ENCODE measurements at regions not wholly inside any gene's neighbourhood (a gene's known extent, or its start where the extent isn't known, plus 50 kb on each side); places are given as distances from the start of the nearest gene placed in this dataset.
"Not testable (repeated sequence)": the region's sequence is repeated elsewhere in the genome, so short reads cannot be mapped to it uniquely, and the experiment has no call there.

DNA sequence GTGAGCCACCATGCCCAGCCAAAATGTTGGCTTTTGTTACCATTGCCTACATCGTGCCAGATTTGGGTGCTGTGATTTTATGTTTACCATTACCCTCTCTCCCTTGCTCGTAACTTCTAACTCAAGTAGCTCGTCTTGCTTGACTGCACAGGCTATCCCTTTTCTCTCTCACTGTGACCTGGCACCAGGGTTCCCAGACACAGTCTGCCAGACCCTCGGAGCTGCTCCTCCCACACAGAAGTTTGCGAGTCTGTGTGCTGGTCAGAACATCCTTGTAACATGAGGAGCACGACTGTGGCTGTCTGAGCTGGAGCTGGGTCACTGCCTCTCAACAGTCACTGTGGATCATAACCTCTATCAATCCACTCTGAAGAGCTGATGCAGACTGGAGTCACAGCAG lies 152.5 kb upstream of the ACKR3 start:
- DNase-seq: no peak

GRCh38 chr2:236430584-236430983 lies 139.0 kb upstream of the ACKR3 start:
- no peak for DNase-seq

DNA sequence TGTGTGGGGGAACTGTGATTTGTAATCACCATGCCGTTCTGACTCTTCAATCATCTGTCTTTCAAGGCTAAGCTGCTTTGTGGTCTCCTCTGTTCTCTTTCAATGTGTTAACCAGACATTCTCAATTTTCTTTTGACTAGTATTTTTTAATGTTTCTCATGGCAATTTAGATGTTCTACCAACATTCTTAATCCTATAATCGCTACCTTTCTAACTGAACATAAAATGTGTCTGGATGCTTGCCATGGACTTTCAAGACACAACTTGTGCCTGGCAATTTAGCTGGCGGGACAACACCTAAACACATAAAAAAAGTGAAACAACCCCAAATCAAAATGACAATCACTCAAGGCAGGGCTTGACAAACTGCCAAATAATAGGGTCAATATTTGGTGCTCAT lies 135.0 kb upstream of the ACKR3 start:
- DNase-seq: no peak

DNA sequence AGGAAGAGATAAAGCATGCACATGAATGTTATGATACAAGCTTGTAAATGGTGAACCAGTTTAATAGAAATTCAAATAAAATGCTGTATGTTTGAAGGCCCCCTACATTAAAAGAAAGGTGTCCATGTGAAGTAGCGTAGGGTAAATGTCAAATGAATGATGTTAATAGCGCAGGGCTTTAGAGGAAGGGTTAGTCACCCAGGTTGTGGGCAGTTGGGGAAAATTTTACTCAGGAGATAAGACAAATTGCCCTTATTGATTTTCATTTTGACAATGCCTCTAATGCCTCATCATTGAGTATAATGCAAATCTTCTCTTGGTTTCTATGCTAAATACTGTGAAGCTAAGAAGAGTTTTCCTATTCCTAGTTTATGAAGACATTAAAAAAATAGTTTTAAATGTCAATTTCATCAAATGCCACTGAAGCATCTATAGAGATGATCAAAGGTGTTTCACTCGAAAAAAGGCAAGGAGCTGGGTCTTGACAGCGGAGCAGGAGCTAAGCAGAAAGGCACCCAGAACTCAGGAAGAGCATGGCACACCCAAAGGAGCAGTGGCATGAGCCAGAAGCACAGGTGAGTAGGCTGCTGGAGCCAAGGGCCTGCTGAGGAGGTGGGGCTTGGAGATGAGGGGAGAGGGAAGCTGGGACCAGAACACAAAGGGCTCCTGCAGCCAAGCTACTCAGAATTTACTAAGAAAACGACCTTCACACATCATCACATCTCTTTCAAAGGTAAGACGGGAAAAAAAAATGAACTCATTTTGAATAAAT lies 129.3 kb upstream of the ACKR3 start:
- no peak for DNase-seq

GRCh38 chr2:236444187-236444586 lies 125.4 kb upstream of the ACKR3 start:
- DNase-seq: no peak

DNA sequence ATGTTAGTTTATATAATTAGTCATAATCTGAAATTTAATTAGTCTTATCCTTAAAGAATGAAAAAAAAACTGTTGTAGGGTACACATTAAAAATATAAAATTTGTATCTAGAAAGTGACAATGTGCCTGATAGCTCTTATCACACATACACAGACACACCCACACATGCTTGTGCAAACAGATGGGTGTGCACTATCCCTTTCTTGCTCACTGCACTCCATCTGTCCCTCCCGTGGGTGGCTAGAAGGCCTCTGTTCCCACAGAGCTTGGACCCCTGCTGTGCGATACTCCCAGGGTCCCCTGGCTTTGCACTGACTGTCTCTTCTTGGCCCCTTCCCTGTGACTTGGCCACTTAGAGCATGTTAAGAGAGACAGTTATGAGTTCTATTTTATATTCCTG lies 123.9 kb upstream of the ACKR3 start:
- no peak for DNase-seq

- no peak for DNase-seq
Measured at GRCh38 chr2:236446521-236446920, 123.1 kb upstream of the ACKR3 start.

- no peak for DNase-seq
Measured at GRCh38 chr2:236449167-236449761, 120.4 kb upstream of the ACKR3 start.

GRCh38 chr2:236452238-236452637 lies 117.4 kb upstream of the ACKR3 start:
- no peak for DNase-seq

DNA sequence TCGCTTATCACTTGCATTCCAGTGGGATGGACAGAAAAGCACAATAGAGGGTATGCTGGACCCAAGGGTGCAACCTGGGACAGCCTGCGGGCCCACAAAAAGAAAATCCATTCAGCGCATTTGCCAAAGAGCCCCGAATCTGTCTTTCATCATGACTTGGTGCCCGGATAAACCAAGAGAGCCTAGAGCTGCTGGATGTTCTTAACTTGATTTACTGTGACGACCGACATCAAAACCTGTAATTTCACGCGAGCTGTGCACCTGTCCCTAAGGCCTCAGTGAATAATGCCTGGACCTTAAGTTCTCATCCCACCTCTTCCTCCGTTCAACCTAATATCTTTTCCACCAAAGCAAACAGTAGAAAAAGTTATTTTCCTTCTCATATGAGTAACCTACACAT lies 115.5 kb upstream of the ACKR3 start:
- DNase-seq: no peak

GRCh38 chr2:236459393-236459792 lies 110.2 kb upstream of the ACKR3 start:
- no peak for DNase-seq

- DNase-seq: no peak
Measured at GRCh38 chr2:236464140-236464539, 105.5 kb upstream of the ACKR3 start.

- DNase-seq: no peak
Measured at GRCh38 chr2:236472720-236473495, 96.7 kb upstream of the ACKR3 start.

- DNase-seq: no peak
Measured at GRCh38 chr2:236473691-236474090, 95.9 kb upstream of the ACKR3 start.

DNA sequence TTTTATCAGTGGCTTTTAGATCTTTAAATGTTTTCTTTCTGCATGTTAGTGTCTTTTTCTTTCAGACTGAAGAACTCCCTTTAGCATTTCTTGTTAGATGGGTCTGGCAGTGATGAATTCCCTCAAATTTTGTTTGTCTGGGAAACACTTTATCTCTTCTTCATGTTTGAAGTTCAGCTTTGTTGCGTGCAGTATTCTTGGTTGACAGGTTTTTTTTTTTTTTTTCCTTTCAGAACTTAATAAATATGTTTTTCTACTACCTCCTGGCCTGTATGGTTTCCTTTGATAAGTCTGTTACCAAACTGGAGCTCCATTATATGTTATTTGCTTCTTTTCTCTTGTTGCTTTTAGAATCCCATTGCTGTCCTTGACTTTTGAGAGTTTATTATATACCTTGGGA lies 89.8 kb upstream of the ACKR3 start:
- DNase-seq: no peak

- DNase-seq: no peak
Measured at GRCh38 chr2:236483102-236483501, 86.5 kb upstream of the ACKR3 start.

GRCh38 chr2:236485519-236485918 lies 84.1 kb upstream of the ACKR3 start:
- no peak for DNase-seq

GRCh38 chr2:236489083-236489482 lies 80.5 kb upstream of the ACKR3 start:
- DNase-seq: not testable (repeated sequence)

GRCh38 chr2:236489895-236490404 lies 79.7 kb upstream of the ACKR3 start:
- no peak for DNase-seq

- no peak for DNase-seq
Measured at GRCh38 chr2:236496340-236496739, 73.3 kb upstream of the ACKR3 start.

DNA sequence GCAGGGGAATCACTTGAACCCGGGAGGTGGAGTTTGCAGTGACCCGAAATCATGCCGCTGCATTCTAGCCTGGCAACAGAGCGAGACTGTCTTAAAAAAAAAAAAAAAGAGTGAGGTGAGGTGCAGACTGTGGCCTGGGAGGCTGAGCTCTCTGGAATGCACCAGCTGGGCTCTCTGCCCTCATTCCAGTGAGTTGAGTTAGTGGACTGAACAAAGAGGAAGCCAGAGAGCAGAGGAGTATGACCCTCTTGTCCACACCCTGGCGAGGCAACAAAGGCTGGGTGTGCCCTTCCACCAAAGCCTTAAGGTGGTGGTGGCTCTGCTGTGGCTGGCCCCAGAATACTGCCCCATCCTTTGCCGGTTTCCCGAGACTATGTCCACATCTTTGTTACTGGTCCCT lies 71.3 kb upstream of the ACKR3 start:
- no peak for DNase-seq

- DNase-seq: no peak
Measured at GRCh38 chr2:236499691-236500578, 69.7 kb upstream of the ACKR3 start.

DNA sequence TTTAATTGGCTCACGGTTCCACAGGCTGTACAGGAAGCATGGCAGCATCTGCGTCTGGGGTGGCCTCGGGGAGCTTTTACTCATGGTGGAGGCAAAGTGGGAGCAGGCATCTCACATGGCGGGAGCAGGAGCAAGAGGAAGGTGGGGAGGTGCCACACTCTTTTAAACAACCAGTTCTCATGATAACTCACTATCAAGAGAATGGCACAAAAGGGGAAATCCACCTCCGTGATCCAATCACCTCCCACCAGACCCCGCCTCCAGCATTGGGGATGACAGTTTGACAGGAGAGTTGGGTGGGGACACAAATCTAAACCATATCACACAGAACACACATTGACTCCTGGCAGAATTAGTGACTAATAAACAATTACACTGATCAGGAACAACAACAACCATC lies 68.6 kb upstream of the ACKR3 start:
- no peak for DNase-seq

Data from activated effector memory CD4-positive, alpha-beta T cell treated with Interleukin-2 at 50 U/mL for 16 hours (primary cell).